Osteocyte (in vitro differentiated cells): ENCODE measurements at regions not wholly inside any gene's neighbourhood (a gene's known extent, or its start where the extent isn't known, plus 50 kb on each side); places are given as distances from the start of the nearest gene placed in this dataset.

ENCODE experiments used
- DNase-seq: peaks from one replicate; pipeline ENCODE4 v3.0.0; 2021; ENCODE audit warnings: mixed read lengths; ENCODE audit not compliant: unreplicated experiment; ENCODE audit errors: extremely low spot score
- H3K27ac Mint-ChIP-seq: one replicate; pipeline ENCODE4 v1.8.0; 2021; ENCODE audit warnings: mild to moderate bottlenecking, mixed read lengths; ENCODE audit not compliant: unreplicated experiment
- H3K27me3 Mint-ChIP-seq: one replicate; pipeline ENCODE4 v1.8.0; 2021; ENCODE audit warnings: mixed read lengths; ENCODE audit not compliant: unreplicated experiment
- H3K36me3 Mint-ChIP-seq: one replicate; pipeline ENCODE4 v1.8.0; 2021; ENCODE audit warnings: mixed read lengths; ENCODE audit not compliant: unreplicated experiment
- H3K4me1 Mint-ChIP-seq: one replicate; pipeline ENCODE4 v1.8.0; 2021; ENCODE audit warnings: mixed read lengths; ENCODE audit not compliant: unreplicated experiment
- H3K4me3 Mint-ChIP-seq: one replicate; pipeline ENCODE4 v1.8.0; 2021; ENCODE audit warnings: mild to moderate bottlenecking, moderate library complexity, mixed read lengths; ENCODE audit not compliant: unreplicated experiment
- H3K9me3 Mint-ChIP-seq: one replicate; pipeline ENCODE4 v1.8.0; 2021; ENCODE audit warnings: mixed read lengths; ENCODE audit not compliant: unreplicated experiment
- CTCF ChIP-seq: fragments of 200-600 bp; sonication (generic); IDR thresholded peaks from 2 replicates; pipeline ENCODE4 v1.5.0; 2021; ENCODE audit warnings: antibody characterized with exemption, mild to moderate bottlenecking, moderate library complexity

GRCh38 chr2:149719695-149720094 is 132.1 kb upstream of the MMADHC start:
- H3K4me1 Mint-ChIP-seq, result peaks cover 33% of the 10 kb centered on the region
- H3K27me3 Mint-ChIP-seq, result peaks cover 2% of the 10 kb centered on the region
- no peak for DNase-seq
- H3K27ac Mint-ChIP-seq, result no peak overlapping the region
- H3K4me3 Mint-ChIP-seq, result no peak overlapping the region
- TF ChIP-seq CTCF, result no peak
- H3K36me3 Mint-ChIP-seq, result peaks cover 2% of the 10 kb centered on the region
- peaks cover 4% of the 10 kb centered on the region for H3K9me3 Mint-ChIP-seq

- Mint-ChIP-seq H3K9me3 (no peaks in the 10 kb centered on the region), H3K4me1 (peaks cover 35% of the 10 kb centered on the region), H3K27ac (no peak overlapping the region), H3K27me3 (no peaks in the 10 kb centered on the region), H3K36me3 (no peaks in the 10 kb centered on the region), H3K4me3 (no peak overlapping the region)
- no peak for TF ChIP-seq CTCF
- no peak for DNase-seq
These were observed 129.1 kb upstream of the MMADHC start for GRCh38 chr2:149716687-149717086.

GRCh38 chr2:149715894-149716293 is 128.3 kb upstream of the MMADHC start:
- Mint-ChIP-seq H3K36me3 (no peaks in the 10 kb centered on the region), H3K9me3 (no peaks in the 10 kb centered on the region), H3K27ac (no peak overlapping the region), H3K4me3 (no peak overlapping the region), H3K27me3 (no peaks in the 10 kb centered on the region), H3K4me1 (peaks cover 33% of the 10 kb centered on the region)
- no peak for TF ChIP-seq CTCF
- no peak for DNase-seq

- TF ChIP-seq CTCF, result peak; percentile 73
- Mint-ChIP-seq H3K27me3 (no peaks in the 10 kb centered on the region), H3K4me1 (peaks cover 26% of the 10 kb centered on the region), H3K27ac (no peak overlapping the region), H3K9me3 (no peaks in the 10 kb centered on the region), H3K36me3 (no peaks in the 10 kb centered on the region), H3K4me3 (no peak overlapping the region)
- DNase-seq, result no peak
These were observed 127.5 kb upstream of the MMADHC start for GRCh38 chr2:149715005-149715592.

- Mint-ChIP-seq H3K36me3 (no peaks in the 10 kb centered on the region), H3K4me1 (peaks cover 7% of the 10 kb centered on the region), H3K4me3 (no peak overlapping the region), H3K27ac (no peak overlapping the region), H3K27me3 (no peaks in the 10 kb centered on the region), H3K9me3 (peaks cover 8% of the 10 kb centered on the region)
- no peak for DNase-seq
- TF ChIP-seq CTCF, result no peak
These were observed 122.1 kb upstream of the MMADHC start for GRCh38 chr2:149709496-149710263.
